GM21619 (cell line): ENCODE measurements at regions not wholly inside any gene's neighbourhood (a gene's known extent, or its start where the extent isn't known, plus 50 kb on each side); places are given as distances from the start of the nearest gene placed in this dataset.
"Not testable (repeated sequence)": the region's sequence is repeated elsewhere in the genome, so short reads cannot be mapped to it uniquely, and the experiment has no call there.

Source experiments
- ATAC-seq: cut with Tn5 transposase; IDR thresholded peaks from one replicate; pipeline ENCODE4 v1.9.1; 2021; ENCODE audit not compliant: unreplicated experiment

GRCh38 chr6:79810185-79810705, 137.1 kb downstream of the ELOVL4 start:
- no peak for ATAC-seq

- no peak for ATAC-seq
Measured at GRCh38 chr6:79808921-79809320, 138.4 kb downstream of the ELOVL4 start.

GRCh38 chr6:79806661-79807060, 140.7 kb downstream of the ELOVL4 start:
- not testable (repeated sequence) for ATAC-seq

- no peak for ATAC-seq
Measured at GRCh38 chr6:79804732-79805131, 142.6 kb downstream of the ELOVL4 start.

- no peak for ATAC-seq
Measured at GRCh38 chr6:79803917-79804316, 143.4 kb downstream of the ELOVL4 start.

GRCh38 chr6:79802657-79803300, 144.6 kb downstream of the ELOVL4 start:
- no peak for ATAC-seq

- no peak for ATAC-seq
Measured at GRCh38 chr6:79801362-79801761, 146.0 kb downstream of the ELOVL4 start.

- no peak for ATAC-seq
Measured at GRCh38 chr6:79798841-79799240, 148.5 kb downstream of the ELOVL4 start.

GRCh38 chr6:79797912-79798311, 149.4 kb downstream of the ELOVL4 start:
- ATAC-seq, result no peak

- no peak for ATAC-seq
Measured at GRCh38 chr6:79797163-79797764, 150.1 kb downstream of the ELOVL4 start.

- no peak for ATAC-seq
Measured at GRCh38 chr6:79796197-79796596, 151.2 kb downstream of the ELOVL4 start.

- ATAC-seq, result no peak
Measured at GRCh38 chr6:79789896-79790295, 157.5 kb downstream of the ELOVL4 start.

- ATAC-seq, result no peak
Measured at GRCh38 chr6:79788756-79789155, 157.6 kb downstream of the SH3BGRL2 start.

- no peak for ATAC-seq
Measured at GRCh38 chr6:79787626-79788025, 156.5 kb downstream of the SH3BGRL2 start.

- no peak for ATAC-seq
Measured at GRCh38 chr6:79784395-79784753, 153.2 kb downstream of the SH3BGRL2 start.

- ATAC-seq, result no peak
Measured at GRCh38 chr6:79783670-79784394, 152.7 kb downstream of the SH3BGRL2 start.

GRCh38 chr6:79782792-79783580, 151.9 kb downstream of the SH3BGRL2 start:
- ATAC-seq, result no peak

GRCh38 chr6:79781916-79782315, 150.8 kb downstream of the SH3BGRL2 start:
- ATAC-seq, result no peak

GRCh38 chr6:79780881-79781280, 149.8 kb downstream of the SH3BGRL2 start:
- ATAC-seq, result no peak

- ATAC-seq, result no peak
Measured at GRCh38 chr6:79778816-79779215, 147.7 kb downstream of the SH3BGRL2 start.
